PC-9 (cell line): ENCODE measurements at regions not wholly inside any gene's neighbourhood (a gene's known extent, or its start where the extent isn't known, plus 50 kb on each side); places are given as distances from the start of the nearest gene placed in this dataset.
A peak's percentile ranks its signal among the peaks of the same experiment; 100 is the strongest.

ENCODE experiments used
- BruUV-seq: library from RNA; stranded (reverse); fragments of 400-500 nt; replicated peaks from 2 replicates; lab custom pipeline; 2021; lab: Mats Ljungman, UMichigan
- CTCF ChIA-PET: fragments of 300-600 bp; sonication (Branson Sonifier 250); formaldehyde crosslinking; loops from one replicate; lab custom pipeline; 2022; ENCODE audit warnings: antibody characterized with exemption; lab: Charles Lee
- POLR2A ChIA-PET: fragments of 300-600 bp; sonication (Branson Sonifier 250); formaldehyde crosslinking; loops from one replicate; lab custom pipeline; 2022; ENCODE audit warnings: antibody characterized with exemption; ENCODE audit not compliant: unreplicated experiment; lab: Charles Lee
- DNase-seq, 2 experiments: peaks; one replicate each; pipeline versions ENCODE4 v3.0.0 to v3.0.0-alpha.2; 2015 to 2022; ENCODE audit warnings: mixed read lengths in 1 of 2
- H2AFZ ChIP-seq: fragments of 200-600 bp; sonication (generic); 2 replicates; pipeline ENCODE4 v1.8.1; 2017; ENCODE audit warnings: antibody characterized with exemption
- H3F3A ChIP-seq: fragments of 200-600 bp; sonication (generic); 2 replicates; pipeline ENCODE4 v1.8.1; 2017; ENCODE audit warnings: antibody characterized with exemption, mild to moderate bottlenecking, low read depth; ENCODE audit not compliant: insufficient read depth
- H3K27ac ChIP-seq: fragments of 200-600 bp; sonication (generic); 2 replicates; pipeline ENCODE4 v1.6.1; 2016; ENCODE audit warnings: mixed run types
- H3K27me3 ChIP-seq: fragments of 200-600 bp; sonication (generic); 2 replicates; pipeline ENCODE4 v1.6.1; 2016; ENCODE audit warnings: low read depth, mixed run types; ENCODE audit not compliant: insufficient read depth
- H3K36me3 ChIP-seq: fragments of 200-600 bp; sonication (generic); 2 replicates; pipeline ENCODE4 v1.6.1; 2016; ENCODE audit warnings: low read depth, mixed run types
- H3K4me1 ChIP-seq: fragments of 200-600 bp; sonication (generic); replicated peaks from 2 replicates; pipeline ENCODE4 v1.6.1; 2016; ENCODE audit warnings: mixed run types; ENCODE audit not compliant: insufficient read depth
- H3K4me2 ChIP-seq: fragments of 200-600 bp; sonication (generic); 2 replicates; pipeline ENCODE4 v1.6.1; 2017; ENCODE audit warnings: mixed run types
- H3K4me3 ChIP-seq: fragments of 200-600 bp; sonication (generic); 2 replicates; pipeline ENCODE4 v1.6.1; 2016; ENCODE audit warnings: mixed run types
- H3K79me2 ChIP-seq: fragments of 200-600 bp; sonication (generic); 2 replicates; pipeline ENCODE4 v1.6.1; 2017; ENCODE audit warnings: low read depth, mixed run types
- H3K9me2 ChIP-seq: fragments of 200-600 bp; sonication (generic); 2 replicates; pipeline ENCODE4 v1.8.1; 2017; ENCODE audit warnings: mild to moderate bottlenecking; ENCODE audit not compliant: insufficient read depth
- H3K9me3 ChIP-seq: fragments of 200-600 bp; sonication (generic); 2 replicates; pipeline ENCODE4 v1.8.1; 2016; ENCODE audit warnings: low read depth; ENCODE audit not compliant: insufficient read depth
- H4K20me1 ChIP-seq: fragments of 200-600 bp; sonication (generic); 2 replicates; pipeline ENCODE4 v1.8.1; 2017; ENCODE audit not compliant: insufficient read depth
- CTCF ChIP-seq: fragments of 200-600 bp; sonication (generic); conservative IDR thresholded peaks from 2 replicates; pipeline ENCODE4 v1.6.1; 2017; ENCODE audit warnings: mixed run types, antibody characterized with exemption, mild to moderate bottlenecking, moderate library complexity
- EZH2 ChIP-seq: fragments of 200-600 bp; sonication (generic); IDR thresholded peaks from 2 replicates; pipeline ENCODE4 v1.8.0; 2017; ENCODE audit warnings: antibody characterized with exemption, low read depth
- intact Hi-C: fragments of 100-400 bp; cut with micrococcal nuclease; formaldehyde crosslinking; loops from one replicate; pipeline ENCODE4 v1.10.0; 2022; ENCODE audit not compliant: unreplicated experiment

GRCh38 chr2:120612931-120613330 is 122.7 kb upstream of the GLI2 start:
- no peaks in the 10 kb centered on the region for H3K36me3 ChIP-seq
- peaks cover 26% of the 10 kb centered on the region for H3K4me1 ChIP-seq
- POLR2A ChIA-PET, result interaction anchor here (0.6 to 0.7 kb wide), 3 partner anchors 11 to 266 kb away, joined by 3 to 12 read pairs (median 3); no protein-coding TSS in a partner anchor
- peak; percentile 58 to 72 for DNase-seq
- no peak for TF ChIP-seq CTCF
- TF ChIP-seq EZH2, result no peak
- no peaks in the 10 kb centered on the region for H3K27me3 ChIP-seq
- H3K9me3 ChIP-seq, result no peaks in the 10 kb centered on the region
- H3K4me2 ChIP-seq, result peak overlapping the region; percentile 48
- no peak overlapping the region for H2AFZ ChIP-seq
- no peak overlapping the region for H3K4me3 ChIP-seq
- intact Hi-C loops, result loop anchor here (2.0 kb wide), 1 partner anchor 214 kb away; no protein-coding TSS in a partner anchor
- CTCF ChIA-PET, result interaction anchor here (0.7 kb wide), 1 partner anchor 300 kb away, joined by 3 read pairs; no protein-coding TSS in a partner anchor
- no peaks in the 10 kb centered on the region for H3K9me2 ChIP-seq
- no peaks in the 10 kb centered on the region for H4K20me1 ChIP-seq
- no peaks in the 10 kb centered on the region for H3K79me2 ChIP-seq
- BruUV-seq, result TSS peak; percentile 69
- H3F3A ChIP-seq, result no peaks in the 10 kb centered on the region; the same call in 1 of the 2 replicates
- H3K27ac ChIP-seq, result peak overlapping the region; percentile 53

- Histone ChIP-seq H3K4me1 (peaks cover 26% of the 10 kb centered on the region), H4K20me1 (no peaks in the 10 kb centered on the region), H3K27me3 (no peaks in the 10 kb centered on the region), H2AFZ (no peak overlapping the region), H3K79me2 (no peaks in the 10 kb centered on the region), H3K9me2 (0 out of 2 replicates have a peak, but pooled peaks cover 1% of the 10 kb centered on the region), H3K27ac (peak overlapping the region; percentile 53), H3K36me3 (no peaks in the 10 kb centered on the region), H3K4me2 (peak overlapping the region; percentile 48), H3K9me3 (no peaks in the 10 kb centered on the region), H3K4me3 (no peak overlapping the region), H3F3A (no peaks in the 10 kb centered on the region; the same call in none of the 2 replicates)
- TF ChIP-seq EZH2 (no peak), CTCF (no peak)
- intact Hi-C loops, result loop anchor here (2.0 kb wide), 1 partner anchor 215 kb away; no protein-coding TSS in a partner anchor
- ChIA-PET CTCF (interaction anchor here (0.5 to 0.6 kb wide), 2 partner anchors 33 to 138 kb away, joined by 3 to 5 read pairs; no protein-coding TSS in a partner anchor), POLR2A (interaction anchor here (0.5 to 0.7 kb wide), 5 partner anchors 15 to 285 kb away, joined by 3 to 5 read pairs (median 3); no protein-coding TSS in a partner anchor)
- peak; percentile 69 to 73 for DNase-seq
- BruUV-seq, result no TSS peak
Observed at GRCh38 chr2:120613742-120614571, 121.7 kb upstream of the GLI2 start.

GRCh38 chr2:120614901-120615300 is 120.8 kb upstream of the GLI2 start:
- CTCF ChIA-PET, result no interaction called here

More at GRCh38 chr2:120614901-120615300, 120.8 kb upstream of the GLI2 start:
- no TSS peak for BruUV-seq
- H4K20me1 ChIP-seq, result no peaks in the 10 kb centered on the region
- no peak overlapping the region for H3K4me2 ChIP-seq
- no peaks in the 10 kb centered on the region for H3K27me3 ChIP-seq
- H3K9me3 ChIP-seq, result no peaks in the 10 kb centered on the region
- no peak for TF ChIP-seq EZH2
- no peaks in the 10 kb centered on the region for H3K36me3 ChIP-seq
- POLR2A ChIA-PET, result no interaction called here
- intact Hi-C loops, result no loop called here
- 0 out of 2 replicates have a peak, but pooled peaks cover 3% of the 10 kb centered on the region for H3K9me2 ChIP-seq
- no peak overlapping the region for H3K4me3 ChIP-seq
- H3F3A ChIP-seq, result peaks cover 4% of the 10 kb centered on the region
- H2AFZ ChIP-seq, result no peak overlapping the region
- H3K79me2 ChIP-seq, result no peaks in the 10 kb centered on the region
- DNase-seq, result no peak
- H3K27ac ChIP-seq, result no peak overlapping the region
- H3K4me1 ChIP-seq, result peaks cover 31% of the 10 kb centered on the region
